ENCODE measurements at regions not wholly inside any gene's neighbourhood (a gene's known extent, or its start where the extent isn't known, plus 50 kb on each side); places are given as distances from the start of the nearest gene placed in this dataset.

DNA sequence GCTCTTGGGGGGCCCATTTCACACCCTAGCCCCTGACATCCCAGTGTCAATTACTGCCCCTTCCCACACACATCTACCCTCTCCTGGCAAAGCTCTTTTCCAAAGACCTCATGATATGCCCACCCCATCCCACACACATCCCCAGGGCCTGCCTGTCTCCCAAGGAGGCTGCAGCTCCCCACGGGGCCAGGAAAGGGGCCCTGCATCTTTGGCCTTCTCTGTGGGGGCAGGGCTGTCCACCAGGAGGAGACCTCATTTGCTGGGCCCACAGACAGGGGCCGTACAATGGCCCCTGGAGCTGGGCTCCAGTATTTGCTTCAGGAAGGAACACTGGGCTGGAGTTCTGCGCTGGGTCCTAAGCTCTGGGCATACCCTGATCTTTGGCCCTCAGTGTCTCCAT is 65.6 kb upstream of the RUNX3 start:
- H3K27ac ChIP-seq (ENCODE audit: low read length in 2 of 2): no peak overlapping the region
- TF ChIP-seq EZH2 (IDR thresholded peaks at IDR 0.05; ENCODE audit: borderline replicate concordance, insufficient read depth, low read depth, low read length, poor library complexity, severe bottlenecking) (no peak), CTCF (IDR thresholded peaks at IDR 0.05) (no peak)
- Mint-ChIP-seq H3K4me1 (peaks cover 26% of the 10 kb centered on the region), H3K9me3 (ENCODE audit: insufficient read depth) (no peaks in the 10 kb centered on the region), H3K27me3 (no peaks in the 10 kb centered on the region), H3K4me3 (no peak overlapping the region), H3K27ac (no peak overlapping the region)
- intact Hi-C loops (cut with micrococcal nuclease): loop anchor here (5.0 kb wide), 1 partner anchor 37 kb away; no protein-coding TSS in a partner anchor
- DNase-seq (no peak), ATAC-seq (ENCODE audit: low read depth) (no peak)
- H3K4me1 ChIP-seq (ENCODE audit: control insufficient read depth in 2 of 2, insufficient read depth in 2 of 2, low read length in 2 of 2): peaks cover 6 to 23% of the 10 kb centered on the region in 2 donors
- H3K4me2 ChIP-seq (replicated peaks; ENCODE audit: low read depth, low read length, poor library complexity, severe bottlenecking): no peak overlapping the region
- no peak overlapping the region for H3K9ac ChIP-seq (ENCODE audit: low read length)
- H2AFZ ChIP-seq (ENCODE audit: insufficient read depth, low read depth, low read length, poor library complexity, severe bottlenecking): no peak overlapping the region
- POLR2A ChIA-PET: interaction anchor here (0.6 kb wide), 1 partner anchor 44 kb away, joined by 3 read pairs; no protein-coding TSS in a partner anchor
- H3K9me3 ChIP-seq (ENCODE audit: control extremely low read depth in 1 of 3, control insufficient read depth in 2 of 3, insufficient read depth in 1 of 3, low read length in 2 of 3): peaks cover 0 to 4% (median 0%) of the 10 kb centered on the region in 3 donors
- peaks cover 0 to 3% (median 0%) of the 10 kb centered on the region in 4 experiments for H3K27me3 ChIP-seq (replicated peaks in 1 of 4; ENCODE audit: control extremely low read depth in 1 of 4, control insufficient read depth in 3 of 4, insufficient read depth in 4 of 4, low read length in 3 of 4)
- no peaks in the 10 kb centered on the region for H4K20me1 ChIP-seq (ENCODE audit: control insufficient read depth, insufficient read depth, low read length, poor library complexity, severe bottlenecking)
- H3K79me2 ChIP-seq (ENCODE audit: control insufficient read depth, insufficient read depth, low read length): no peaks in the 10 kb centered on the region
- H3K4me3 ChIP-seq (ENCODE audit: control extremely low read depth in 1 of 5, extremely low read depth in 1 of 5, insufficient read depth in 1 of 5, low read depth in 2 of 5, low read length in 4 of 5): no peak overlapping the region
- WGBS (ENCODE audit: insufficient coverage): 92% methylated on average over 3 of the region's 3 CpGs
- no peaks in the 10 kb centered on the region for H3K36me3 ChIP-seq (replicated peaks in 1 of 2; ENCODE audit: control extremely low read depth in 1 of 2, control insufficient read depth in 1 of 2, extremely low read depth in 1 of 2, insufficient read depth in 2 of 2, low read length in 1 of 2)
- CTCF ChIA-PET: interaction anchor here (1.2 kb wide), 1 partner anchor 46 kb away, joined by 3 read pairs; no protein-coding TSS in a partner anchor

DNA sequence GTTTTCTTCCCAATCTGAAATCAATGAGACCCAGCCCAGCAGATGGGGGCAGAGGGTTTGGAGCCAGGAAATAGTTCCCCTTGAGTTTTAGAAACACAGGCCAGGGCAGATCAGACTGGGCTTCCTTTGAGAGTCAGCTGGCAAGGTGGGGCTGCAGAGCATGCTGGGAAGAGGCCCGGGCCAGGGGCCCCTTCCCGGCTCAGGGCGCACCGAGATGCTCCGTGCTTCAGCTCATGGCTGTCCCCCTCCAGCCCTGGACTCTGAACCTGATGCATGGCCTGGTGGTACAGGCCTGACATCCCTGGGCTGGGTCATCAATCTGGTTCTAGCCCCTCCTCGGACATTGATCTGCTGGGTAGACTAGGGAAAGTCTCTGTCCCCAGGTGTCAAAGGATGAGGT is 65.1 kb upstream of the RUNX3 start:
- H3K4me3 Mint-ChIP-seq: no peak overlapping the region
- Histone ChIP-seq H4K20me1 (ENCODE audit: control insufficient read depth, insufficient read depth, low read length, poor library complexity, severe bottlenecking) (no peaks in the 10 kb centered on the region), H3K4me2 (replicated peaks; ENCODE audit: low read depth, low read length, poor library complexity, severe bottlenecking) (no peak overlapping the region), H3K27me3 (replicated peaks in 1 of 4; ENCODE audit: control extremely low read depth in 1 of 4, control insufficient read depth in 3 of 4, insufficient read depth in 4 of 4, low read length in 3 of 4) (peaks cover 0 to 3% (median 0%) of the 10 kb centered on the region in 4 experiments), H3K79me2 (ENCODE audit: control insufficient read depth, insufficient read depth, low read length) (no peaks in the 10 kb centered on the region), H3K4me1 (ENCODE audit: control insufficient read depth in 2 of 2, insufficient read depth in 2 of 2, low read length in 2 of 2) (peaks cover 6 to 23% of the 10 kb centered on the region in 2 donors), H2AFZ (ENCODE audit: insufficient read depth, low read depth, low read length, poor library complexity, severe bottlenecking) (no peak overlapping the region), H3K9ac (ENCODE audit: low read length) (no peak overlapping the region), H3K4me3 (ENCODE audit: control extremely low read depth in 1 of 5, extremely low read depth in 1 of 5, insufficient read depth in 1 of 5, low read depth in 2 of 5, low read length in 4 of 5) (no peak overlapping the region), H3K27ac (ENCODE audit: low read length in 2 of 2) (no peak overlapping the region), H3K9me3 (ENCODE audit: control extremely low read depth in 1 of 3, control insufficient read depth in 2 of 3, insufficient read depth in 1 of 3, low read length in 2 of 3) (peaks cover 0 to 4% (median 0%) of the 10 kb centered on the region in 3 donors), H3K36me3 (replicated peaks in 1 of 2; ENCODE audit: control extremely low read depth in 1 of 2, control insufficient read depth in 1 of 2, extremely low read depth in 1 of 2, insufficient read depth in 2 of 2, low read length in 1 of 2) (no peaks in the 10 kb centered on the region)
- POLR2A ChIA-PET: interaction anchor here (0.6 kb wide), 1 partner anchor 44 kb away, joined by 3 read pairs; no protein-coding TSS in a partner anchor
- H3K27me3 Mint-ChIP-seq: no peaks in the 10 kb centered on the region
- ATAC-seq (ENCODE audit: low read depth) (no peak), DNase-seq (no peak)
- no peaks in the 10 kb centered on the region for H3K9me3 Mint-ChIP-seq (ENCODE audit: insufficient read depth)
- no peak for TF ChIP-seq EZH2 (IDR thresholded peaks at IDR 0.05; ENCODE audit: borderline replicate concordance, insufficient read depth, low read depth, low read length, poor library complexity, severe bottlenecking)
- TF ChIP-seq CTCF (IDR thresholded peaks at IDR 0.05): no peak
- peaks cover 26% of the 10 kb centered on the region for H3K4me1 Mint-ChIP-seq
- CTCF ChIA-PET: interaction anchor here (1.2 kb wide), 1 partner anchor 47 kb away, joined by 3 read pairs; no protein-coding TSS in a partner anchor
- intact Hi-C loops (cut with micrococcal nuclease): loop anchor here (5.0 kb wide), 1 partner anchor 37 kb away; no protein-coding TSS in a partner anchor
- peak overlapping the region; percentile 15 for H3K27ac Mint-ChIP-seq
- 92% methylated on average over 6 of the region's 6 CpGs for WGBS (ENCODE audit: insufficient coverage)
